GM21447 (cell line): ENCODE measurements at regions not wholly inside any gene's neighbourhood (a gene's known extent, or its start where the extent isn't known, plus 50 kb on each side); places are given as distances from the start of the nearest gene placed in this dataset.

ENCODE experiments used
- ATAC-seq: cut with Tn5 transposase; IDR thresholded peaks from one replicate; pipeline ENCODE4 v1.9.1; 2021; ENCODE audit not compliant: unreplicated experiment

DNA sequence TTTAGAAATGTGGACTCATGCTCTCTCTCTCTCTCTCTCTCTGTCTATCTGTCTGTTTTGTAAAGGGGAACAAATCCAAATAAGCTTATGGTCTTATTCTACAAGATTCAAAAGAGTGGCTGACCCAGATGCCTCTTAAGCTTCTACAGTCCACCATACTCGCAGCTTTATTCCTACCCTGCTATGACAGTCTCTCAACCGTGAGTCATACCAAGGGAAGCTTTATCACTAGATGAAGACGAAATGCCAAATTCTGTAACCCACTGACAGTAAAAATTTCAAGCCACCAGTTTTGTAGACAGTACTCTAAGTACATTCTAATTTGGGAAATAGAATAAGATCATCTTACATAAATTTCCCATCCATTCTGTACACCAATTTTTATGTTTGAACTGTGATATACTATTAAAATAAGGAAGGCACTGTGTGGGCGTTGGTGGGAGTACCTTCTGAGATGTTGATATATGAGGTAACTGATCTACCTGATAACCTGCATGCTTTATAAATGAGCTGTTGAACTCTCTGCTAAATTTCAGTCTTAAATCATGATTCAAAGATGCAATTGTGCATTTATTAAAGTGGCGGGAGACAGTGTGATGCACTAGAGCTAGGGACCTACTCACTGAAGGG lies 153.2 kb downstream of the KLF6 start:
- no peak for ATAC-seq

DNA sequence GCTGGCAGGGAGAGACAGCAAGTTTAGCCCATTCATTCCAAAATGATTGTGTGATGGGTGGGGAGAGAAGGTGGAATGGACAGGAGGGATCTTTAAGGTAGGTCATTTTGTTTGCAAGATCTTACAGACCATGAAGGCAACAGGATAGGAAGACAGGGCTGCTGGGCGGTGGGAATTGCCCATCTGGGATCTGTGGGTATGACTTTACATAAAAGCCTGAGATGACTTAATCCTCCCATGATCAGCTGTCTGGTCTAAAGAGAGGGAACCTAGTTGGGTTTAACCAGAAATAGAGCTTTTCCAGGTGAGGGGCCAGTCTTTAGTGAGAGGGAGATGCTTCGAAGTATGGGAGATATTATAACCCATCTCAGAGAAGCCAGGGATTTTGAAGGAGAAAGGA lies 153.7 kb downstream of the KLF6 start:
- ATAC-seq = no peak

DNA sequence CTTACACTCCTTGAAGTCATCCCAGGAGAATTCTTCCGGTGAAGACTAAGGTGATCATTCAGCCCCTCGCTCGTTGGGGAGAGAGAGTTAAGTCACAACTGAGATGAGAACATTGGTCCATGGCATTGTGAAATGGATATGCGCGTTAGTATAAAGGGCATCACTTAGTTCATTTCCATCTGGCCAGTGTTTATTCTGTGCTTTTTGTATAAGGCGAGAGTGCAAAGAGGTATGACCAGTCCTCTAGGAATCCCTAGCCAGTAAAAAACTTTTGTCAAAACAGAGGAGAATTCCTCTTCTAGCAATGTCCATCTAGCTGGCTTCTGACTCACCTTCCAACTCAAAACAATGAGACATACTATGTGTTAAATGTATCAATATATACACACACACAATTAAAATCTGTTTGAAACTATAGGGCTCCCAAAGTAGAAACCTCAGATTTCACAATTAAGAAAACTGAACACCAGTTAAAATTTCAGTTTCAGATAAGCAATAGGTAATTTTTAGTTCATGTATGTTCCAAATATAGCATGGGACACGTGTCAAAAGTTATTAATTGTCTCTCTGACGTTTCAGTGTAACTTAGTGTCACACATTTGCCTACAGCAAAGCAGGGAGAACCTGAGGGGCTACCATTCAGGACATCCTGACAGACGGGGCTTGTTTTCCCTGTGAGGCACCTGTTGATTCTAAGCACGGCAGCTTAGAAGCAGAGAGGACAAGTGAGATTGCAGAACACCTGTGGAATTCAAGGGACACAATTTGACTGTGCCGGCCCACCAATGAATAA lies 158.9 kb downstream of the KLF6 start:
- peak; percentile 63 for ATAC-seq

DNA sequence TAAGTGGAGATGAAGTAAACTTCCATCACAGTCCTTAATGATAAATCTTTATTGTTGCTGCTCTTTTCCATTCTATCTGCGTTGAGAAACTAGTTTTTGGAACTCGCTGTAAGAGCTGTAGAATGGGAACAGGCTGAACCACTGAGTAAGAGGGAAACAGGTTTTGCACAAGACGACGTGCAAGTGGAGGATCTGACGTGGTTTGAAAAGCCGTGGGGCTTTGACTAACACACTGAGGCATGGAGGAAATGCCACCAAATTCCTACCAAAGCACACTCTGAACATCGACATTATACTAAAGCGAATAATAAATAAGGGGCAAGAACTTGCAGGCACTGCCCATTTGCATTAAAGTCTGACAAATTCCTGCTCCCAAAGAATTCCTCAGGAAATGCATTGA lies 160.6 kb downstream of the KLF6 start:
- ATAC-seq = no peak

DNA sequence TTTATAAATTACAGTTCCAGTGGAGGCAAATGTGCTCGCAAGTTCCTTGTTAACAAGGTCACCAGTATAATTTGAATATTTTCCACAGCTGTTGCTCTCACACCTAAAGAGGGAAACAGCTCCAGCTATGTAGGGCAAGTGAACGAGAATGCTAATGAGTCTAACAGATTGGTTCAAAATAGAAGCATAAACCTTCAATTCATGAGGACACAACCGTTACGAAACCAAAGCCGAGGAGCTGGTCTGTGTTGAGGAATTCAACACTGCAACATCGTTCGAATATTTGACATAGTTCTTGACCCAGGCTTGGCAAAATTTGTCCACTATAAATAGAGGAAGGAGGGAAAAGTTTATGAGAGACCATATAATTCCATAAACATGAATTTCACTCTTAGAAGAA lies 161.3 kb downstream of the KLF6 start:
- ATAC-seq = peak; percentile 63

DNA sequence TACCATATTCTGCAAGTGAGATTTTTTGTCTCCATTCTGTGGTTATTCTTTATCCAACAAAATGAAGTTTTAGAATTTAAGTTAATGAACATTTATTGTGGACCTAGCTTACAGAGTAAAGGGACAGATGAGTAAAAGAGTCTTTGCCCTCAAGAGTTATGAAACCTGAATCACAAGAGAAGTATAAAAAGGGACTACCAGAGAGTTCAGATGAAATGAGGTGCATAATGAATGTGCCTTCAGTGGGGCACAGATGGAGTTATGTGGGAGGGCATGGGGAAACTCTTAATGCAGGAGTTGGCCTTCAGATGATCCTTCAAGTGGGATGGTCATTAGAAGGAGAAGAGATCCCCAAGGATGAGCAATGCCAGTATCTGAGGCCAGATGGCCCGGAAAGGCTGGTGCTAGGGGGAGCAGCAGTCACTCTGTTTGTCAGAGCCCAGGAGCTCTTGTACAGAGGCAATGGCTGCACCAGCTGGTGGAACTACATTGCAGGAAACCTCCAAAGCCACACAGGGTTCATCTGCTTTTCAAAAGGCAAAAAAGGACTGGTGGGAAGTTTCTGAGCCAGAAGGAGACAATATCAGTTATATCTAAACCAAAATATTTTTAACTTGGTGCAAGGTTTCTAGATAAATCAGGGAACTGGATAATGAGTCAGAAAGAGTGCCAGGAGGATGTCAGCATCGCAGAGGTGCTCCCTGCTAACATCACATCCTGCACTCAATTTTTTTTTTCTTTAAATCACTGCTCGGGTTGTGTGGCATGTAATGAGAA lies 162.0 kb downstream of the KLF6 start:
- ATAC-seq = peak; percentile 45

DNA sequence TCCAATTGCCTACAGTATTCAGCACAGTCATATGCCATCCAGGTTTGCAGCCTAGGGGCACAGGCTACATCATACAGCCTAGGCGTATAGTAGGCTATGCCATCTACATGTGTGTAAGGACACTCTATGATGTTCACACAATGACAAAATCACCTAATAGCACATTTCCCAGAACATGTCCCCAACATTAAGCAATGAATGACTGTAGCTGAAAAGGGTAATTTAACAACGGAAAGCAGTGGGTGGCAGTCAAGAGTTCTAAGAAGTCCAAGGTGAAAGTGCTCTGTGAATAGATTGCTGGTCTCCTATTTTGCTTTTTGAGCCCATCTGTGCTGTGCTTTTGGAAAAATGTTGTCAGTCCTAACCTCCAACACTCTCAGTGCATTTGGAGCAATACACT lies 162.6 kb downstream of the KLF6 start:
- no peak for ATAC-seq

DNA sequence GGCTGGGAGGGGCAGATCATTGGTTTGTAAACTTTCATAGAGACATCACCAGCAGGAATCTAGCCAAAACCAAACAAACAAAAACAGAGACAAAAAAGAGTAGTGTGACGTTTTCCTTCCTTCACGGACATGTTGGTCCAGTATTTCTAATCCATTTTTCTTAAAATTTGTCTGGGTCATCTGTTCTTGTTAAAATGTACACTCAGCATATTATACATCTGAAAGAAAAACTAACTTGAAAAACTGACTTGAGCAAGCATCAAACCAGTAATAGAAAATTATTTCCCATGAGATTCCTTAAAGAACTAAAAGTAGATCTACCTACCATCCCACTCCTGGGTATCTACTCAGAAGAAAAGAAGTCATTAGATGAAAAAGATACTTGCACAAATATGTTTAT lies 164.2 kb downstream of the KLF6 start:
- ATAC-seq = no peak

DNA sequence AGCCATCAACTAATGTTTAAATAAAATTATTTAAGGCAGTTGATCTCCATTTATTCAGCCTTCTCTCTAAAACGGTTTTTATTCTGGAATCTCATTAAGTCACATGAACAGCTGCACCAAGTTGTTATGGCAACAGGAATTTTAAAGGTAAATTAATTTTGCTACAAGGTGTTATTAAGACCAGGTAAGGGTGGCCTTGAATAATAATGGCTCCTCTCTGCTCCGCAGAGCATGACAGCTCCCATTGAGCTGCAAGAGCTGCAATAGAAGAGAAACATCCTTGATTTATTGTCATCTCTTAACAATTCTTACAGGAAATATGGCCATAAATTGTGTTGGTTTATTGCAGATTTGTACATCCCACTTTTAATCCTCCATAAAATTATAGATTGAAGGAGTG lies 165.8 kb downstream of the KLF6 start:
- no peak for ATAC-seq

DNA sequence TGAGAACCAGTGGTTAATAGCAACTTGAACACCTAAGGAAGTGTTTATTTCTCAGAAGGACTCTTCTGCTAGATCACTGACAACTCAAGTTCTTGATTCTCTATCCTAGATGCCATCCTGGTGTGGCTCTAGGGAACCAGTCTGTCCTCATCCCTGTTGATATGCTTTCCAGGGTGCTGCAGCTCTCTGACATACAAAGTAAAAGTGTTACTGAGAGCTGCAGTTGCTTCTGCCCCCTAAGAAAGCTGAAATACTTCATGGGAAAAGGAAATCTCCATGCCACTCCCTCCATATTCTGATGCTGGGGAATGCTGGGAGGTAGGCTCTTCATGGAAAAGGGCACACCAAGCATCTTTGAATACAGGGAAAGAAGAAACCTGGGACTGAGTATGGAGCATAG lies 168.1 kb downstream of the KLF6 start:
- no peak for ATAC-seq

DNA sequence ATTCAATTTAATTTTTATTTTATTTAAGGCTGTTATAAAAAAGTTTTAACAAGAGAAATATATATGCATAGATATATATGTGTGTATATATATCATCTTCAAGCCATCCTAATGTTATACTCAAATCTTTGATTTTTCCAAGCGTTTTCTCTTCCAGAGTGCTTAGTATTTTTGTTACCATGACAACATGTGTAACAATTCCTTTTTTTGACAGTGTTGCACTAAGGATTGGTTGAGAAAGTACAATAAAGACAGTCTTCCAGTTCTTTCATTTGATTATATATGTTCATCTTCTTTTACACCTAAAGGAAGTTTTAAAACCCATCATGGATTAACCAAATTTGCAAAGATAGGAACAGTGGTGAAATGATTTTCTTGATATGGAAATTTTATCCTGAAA lies 171.7 kb downstream of the KLF6 start:
- ATAC-seq = no peak

DNA sequence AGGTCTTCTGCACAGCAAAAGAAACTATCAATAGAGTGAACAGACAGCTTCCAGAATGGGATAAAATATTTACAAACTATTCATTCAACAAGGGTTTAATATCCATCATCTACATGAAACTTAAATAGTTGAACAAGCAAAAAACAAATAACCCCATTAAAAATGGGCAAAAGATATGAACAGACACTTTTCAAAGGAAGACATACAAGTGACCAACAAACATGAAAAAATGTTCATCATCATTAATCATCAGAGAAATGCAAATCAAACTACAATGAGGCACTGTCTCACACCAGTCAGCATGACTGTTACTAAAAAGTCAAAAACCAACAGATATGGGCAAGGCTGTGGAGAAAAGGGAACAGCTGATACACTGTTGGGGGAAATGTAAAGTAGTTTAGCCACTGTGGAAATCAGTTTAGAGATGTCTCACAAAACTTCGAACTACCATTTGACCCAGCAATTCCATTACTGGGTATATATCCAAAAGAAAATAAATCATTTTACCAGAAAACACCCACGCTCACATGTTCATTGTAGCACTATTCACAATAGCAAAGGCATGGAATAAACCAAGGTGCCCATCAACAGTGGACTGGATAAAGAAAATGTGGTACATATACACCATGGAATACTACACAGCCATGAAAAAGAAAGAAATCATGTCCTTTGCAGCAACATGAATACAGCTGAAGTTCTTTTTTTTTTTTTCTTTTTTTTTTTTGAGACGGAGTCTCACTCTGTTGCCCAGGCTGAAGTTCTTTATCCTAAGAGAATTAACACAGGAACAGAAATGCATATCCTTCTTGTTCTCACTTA lies 172.6 kb downstream of the KLF6 start:
- no peak for ATAC-seq

DNA sequence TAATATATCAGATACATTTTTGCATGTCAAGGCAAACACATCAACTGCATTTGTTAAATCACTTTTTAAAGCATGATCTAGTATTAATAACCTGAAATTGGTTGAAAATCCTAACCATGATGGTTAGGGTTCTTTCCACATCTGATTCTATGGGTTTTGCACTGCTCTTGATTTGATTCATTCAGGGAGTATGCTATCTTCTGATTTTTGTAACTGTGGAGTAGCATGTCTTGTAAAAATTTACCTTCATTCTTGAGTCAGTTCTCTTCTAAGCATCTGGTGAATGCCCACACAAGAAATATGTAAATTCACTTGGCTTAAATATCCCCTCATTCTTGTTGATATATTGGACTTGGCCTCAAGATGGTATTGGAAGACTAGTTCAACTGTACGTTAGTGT lies 178.7 kb downstream of the KLF6 start:
- no peak for ATAC-seq

DNA sequence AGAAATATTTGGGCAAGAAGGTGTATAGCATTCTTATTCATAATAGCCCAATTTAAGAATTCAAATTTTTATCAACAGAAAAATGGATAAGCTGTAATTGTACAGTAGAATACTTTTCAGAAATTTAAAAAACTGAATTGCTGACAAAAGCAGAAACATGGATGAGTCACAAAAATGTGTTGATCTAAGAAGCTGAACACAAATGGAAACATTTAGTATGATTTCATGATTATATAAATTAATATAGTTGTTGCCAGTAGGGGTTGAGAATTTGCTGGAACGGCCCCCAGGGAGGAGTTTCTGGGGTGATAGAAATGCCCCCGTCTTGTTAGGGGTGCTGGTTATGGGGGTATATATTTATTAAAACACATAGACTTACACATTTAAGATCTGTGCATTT lies 179.1 kb downstream of the KLF6 start:
- ATAC-seq = no peak

DNA sequence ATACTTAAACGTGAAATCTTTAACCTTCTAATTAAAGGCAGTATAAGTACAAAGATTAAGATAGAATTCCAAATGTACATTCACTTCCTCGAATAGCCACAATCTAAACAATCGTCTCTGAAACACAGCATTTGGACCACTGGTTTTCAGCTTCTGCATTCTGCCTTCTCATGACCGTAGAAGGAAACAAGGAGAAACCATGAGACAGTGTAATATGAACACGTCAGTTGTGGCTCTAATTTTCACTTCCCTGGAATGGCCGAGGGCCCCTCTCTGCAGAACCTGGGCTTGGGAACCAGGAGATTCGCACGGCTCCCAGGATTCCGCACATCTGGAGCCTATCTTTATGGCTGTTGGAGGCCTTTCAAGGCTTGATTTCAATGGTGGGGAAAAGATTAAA lies 189.3 kb downstream of the KLF6 start:
- no peak for ATAC-seq

DNA sequence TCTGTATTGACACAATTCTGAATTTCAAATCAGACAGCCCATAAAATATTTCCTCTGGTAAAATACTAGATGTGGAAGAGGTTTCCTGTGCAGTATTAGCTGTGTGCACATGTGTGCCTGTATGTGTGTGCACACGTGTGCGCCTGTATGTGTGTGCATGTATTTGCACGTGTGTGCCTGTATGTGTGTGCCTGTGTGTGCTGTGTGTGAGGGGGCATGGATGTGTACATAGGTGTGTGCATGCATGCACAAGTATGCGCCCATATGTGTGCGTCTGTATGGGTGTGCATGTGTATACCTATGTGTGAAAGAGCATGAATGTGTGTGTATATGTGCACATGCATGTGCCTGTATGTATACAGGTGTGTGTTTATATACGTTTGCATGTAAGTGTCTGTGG lies 191.4 kb downstream of the KLF6 start:
- ATAC-seq = no peak

DNA sequence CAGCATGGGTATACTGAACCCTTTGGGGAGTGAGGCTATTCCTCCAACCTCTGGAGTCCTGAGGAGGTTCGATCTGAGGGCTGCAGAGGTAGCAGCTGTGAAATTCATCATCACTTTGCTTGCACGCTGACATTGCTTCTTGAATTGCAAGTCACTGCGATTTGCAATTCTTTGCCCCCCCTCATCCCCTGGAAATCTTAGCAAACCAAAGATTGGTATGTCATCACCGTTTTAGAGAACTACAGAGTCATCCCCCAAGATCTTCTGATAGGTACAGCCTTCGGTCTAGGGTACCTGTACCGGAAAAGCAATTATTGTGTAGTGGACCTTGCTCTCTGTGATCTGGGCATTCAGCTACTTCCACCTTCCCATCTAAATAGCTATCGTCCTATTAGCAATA lies 192.6 kb downstream of the KLF6 start:
- ATAC-seq = no peak

DNA sequence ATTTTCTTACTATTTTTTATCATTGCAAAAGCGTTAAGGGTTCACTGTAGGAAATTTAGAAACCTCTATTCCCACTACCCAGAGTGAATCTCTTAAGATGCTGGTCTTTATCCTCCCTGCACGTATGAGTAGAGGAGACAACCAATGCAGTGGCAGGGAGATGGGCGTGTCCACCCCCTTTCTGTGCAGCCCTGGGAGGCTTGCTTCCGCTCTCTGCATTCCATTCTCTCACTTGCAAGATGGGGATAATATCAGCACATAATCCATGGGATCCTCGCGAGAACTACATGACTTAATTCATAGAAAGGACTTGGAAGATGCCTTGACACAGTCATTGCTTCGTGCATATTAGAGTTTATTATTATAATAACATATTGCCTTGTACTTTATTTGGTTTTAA lies 196.2 kb downstream of the KLF6 start:
- ATAC-seq = no peak

DNA sequence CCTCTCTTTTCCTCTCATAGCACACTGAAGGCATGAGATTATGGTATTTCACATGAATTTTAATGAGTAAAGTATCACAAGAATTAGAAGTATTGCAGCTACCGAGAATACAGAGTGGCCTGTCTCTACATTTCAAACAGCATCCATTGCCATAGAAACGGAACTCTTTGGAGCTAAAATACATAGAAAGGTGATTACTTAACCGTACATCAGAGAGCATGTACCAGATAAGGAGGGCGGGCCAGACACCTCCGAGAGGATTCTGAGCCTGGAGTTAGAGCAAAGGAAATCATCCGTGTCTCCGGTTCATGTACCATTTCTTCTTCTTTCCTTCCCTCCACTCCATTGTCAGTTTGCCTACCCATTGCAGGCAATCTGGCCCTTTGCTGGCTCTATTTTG lies 196.7 kb downstream of the KLF6 start:
- ATAC-seq = no peak

DNA sequence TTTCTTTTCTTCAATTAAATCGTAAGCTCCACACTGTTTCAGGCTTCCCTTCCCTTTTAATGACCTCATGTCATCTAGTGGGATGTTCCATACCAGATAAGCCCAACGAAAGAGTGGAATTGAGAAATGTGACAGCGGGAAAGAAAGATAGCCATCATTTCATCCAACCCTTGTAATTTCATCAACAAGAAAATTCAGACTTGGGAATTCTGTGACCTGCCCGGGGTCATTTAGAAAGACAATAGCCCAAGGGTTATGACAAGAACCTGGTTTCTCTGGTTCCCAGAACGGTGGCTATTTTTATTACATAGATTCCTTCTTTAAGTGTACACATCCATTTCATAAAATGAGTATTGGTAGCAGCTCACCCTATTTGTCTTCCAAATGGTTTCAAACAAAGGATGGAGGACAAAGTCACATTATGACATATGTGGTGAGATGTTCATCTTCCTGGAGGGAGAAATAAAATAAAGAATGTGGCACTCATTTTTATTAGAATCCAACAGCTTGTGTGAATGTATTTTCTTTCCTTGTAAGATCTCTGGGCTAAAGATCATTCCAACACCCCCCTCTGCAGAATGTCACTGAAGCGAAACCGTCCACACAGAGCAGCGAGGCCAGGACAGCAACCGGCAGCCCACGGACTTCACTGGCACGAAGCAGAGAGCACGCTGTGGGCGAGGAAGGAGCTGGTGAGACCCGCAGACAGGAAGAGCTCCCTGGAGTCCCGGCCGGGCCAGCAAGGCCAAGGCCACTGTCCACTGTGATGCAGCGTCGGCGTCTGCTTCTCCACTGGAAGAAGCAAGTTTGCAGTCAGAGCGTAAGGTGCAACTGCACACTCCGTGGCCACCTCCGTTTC lies 199.9 kb downstream of the KLF6 start:
- ATAC-seq = no peak
